OCI-LY7 (cell line): ENCODE measurements at regions not wholly inside any gene's neighbourhood (a gene's known extent, or its start where the extent isn't known, plus 50 kb on each side); places are given as distances from the start of the nearest gene placed in this dataset.

Source experiments
- BruUV-seq: library from RNA; stranded (reverse); fragments of 400-500 nt; replicated peaks from 2 replicates; lab custom pipeline; 2021; lab: Mats Ljungman, UMichigan
- CTCF ChIA-PET: fragments of 300-600 bp; sonication (Branson Sonifier 250); formaldehyde crosslinking; loops from one replicate; lab custom pipeline; 2022; ENCODE audit warnings: antibody characterized with exemption; ENCODE audit not compliant: unreplicated experiment; lab: Charles Lee
- POLR2A ChIA-PET: fragments of 300-600 bp; sonication (Branson Sonifier 250); formaldehyde crosslinking; loops from one replicate; lab custom pipeline; 2022; ENCODE audit warnings: antibody characterized with exemption; lab: Charles Lee
- DNase-seq: peaks from one replicate; pipeline ENCODE4 v3.0.0-alpha.2; 2015; ENCODE audit warnings: low spot score
- H2AFZ ChIP-seq: fragments of 200-600 bp; sonication (generic), shearing (Covaris generic); 2 replicates; pipeline ENCODE4 v1.6.1; 2014; ENCODE audit warnings: mild to moderate bottlenecking, antibody characterized with exemption, low read length, moderate library complexity
- H3K27ac ChIP-seq: fragments of 200-600 bp; sonication (generic); 2 replicates; pipeline ENCODE4 v1.5.1; 2014; ENCODE audit warnings: mixed run types, low read depth, mild to moderate bottlenecking, moderate library complexity, low read length, inconsistent platforms; ENCODE audit not compliant: poor library complexity, severe bottlenecking
- H3K36me3 ChIP-seq: fragments of 200-600 bp; sonication (generic); 2 replicates; pipeline ENCODE4 v1.6.1; 2014; ENCODE audit warnings: mild to moderate bottlenecking, antibody characterized with exemption, low read length, moderate library complexity, mixed read lengths; ENCODE audit not compliant: insufficient read depth
- H3K4me1 ChIP-seq: fragments of 200-600 bp; sonication (generic); 2 replicates; pipeline ENCODE4 v1.5.1; 2014; ENCODE audit warnings: mild to moderate bottlenecking, low read length; ENCODE audit not compliant: insufficient read depth, poor library complexity, severe bottlenecking
- H3K4me2 ChIP-seq: fragments of 200-600 bp; sonication (generic); 2 replicates; pipeline ENCODE4 v1.6.1; 2014; ENCODE audit warnings: mild to moderate bottlenecking, low read length
- H3K4me3 ChIP-seq: fragments of 200-600 bp; sonication (generic); 2 replicates; pipeline ENCODE4 v1.5.1; 2014; ENCODE audit warnings: mild to moderate bottlenecking, low read depth, low read length; ENCODE audit not compliant: poor library complexity, severe bottlenecking
- H3K79me2 ChIP-seq: fragments of 200-600 bp; sonication (generic); 2 replicates; pipeline ENCODE4 v1.6.1; 2016; ENCODE audit warnings: low read depth, mild to moderate bottlenecking, low read length, moderate library complexity, mixed read lengths; ENCODE audit not compliant: insufficient read depth
- H3K9me2 ChIP-seq: fragments of 200-600 bp; sonication (generic); 2 replicates; pipeline ENCODE4 v1.6.1; 2016; ENCODE audit warnings: mild to moderate bottlenecking, low read length, mixed read lengths; ENCODE audit not compliant: insufficient read depth
- H3K9me3 ChIP-seq: fragments of 200-600 bp; sonication (generic); 2 replicates; pipeline ENCODE4 v1.6.1; 2014; ENCODE audit warnings: mild to moderate bottlenecking, mixed run types, low read length, mixed read lengths
- H4K20me1 ChIP-seq: fragments of 200-600 bp; sonication (generic); 2 replicates; pipeline ENCODE4 v1.6.1; 2014; ENCODE audit warnings: mild to moderate bottlenecking, antibody characterized with exemption, low read length, moderate library complexity, mixed read lengths; ENCODE audit not compliant: insufficient read depth
- CTCF ChIP-seq: fragments of 200-600 bp; sonication (generic); conservative IDR thresholded peaks from 2 replicates; pipeline ENCODE4 v1.5.1; 2014; ENCODE audit warnings: mild to moderate bottlenecking, antibody characterized with exemption, low read length, moderate library complexity, mixed read lengths
- EZH2phosphoT487 ChIP-seq: fragments of 200-600 bp; sonication (generic); IDR thresholded peaks from 2 replicates; pipeline ENCODE4 v1.6.1; 2018; ENCODE audit warnings: low read depth, borderline replicate concordance, mild to moderate bottlenecking, mixed run types, antibody characterized with exemption, low read length, moderate library complexity, mixed read lengths
- intact Hi-C: fragments of 100-400 bp; cut with micrococcal nuclease; formaldehyde crosslinking; loops from one replicate; pipeline ENCODE4 v1.10.0; 2022; ENCODE audit not compliant: unreplicated experiment

GRCh38 chr1:99464738-99465137 lies 181.2 kb upstream of the PALMD start:
- no peak for DNase-seq
- intact Hi-C loops: no loop called here
- Histone ChIP-seq H3K36me3 (no peaks in the 10 kb centered on the region), H3K27ac (no peak overlapping the region), H3K4me2 (no peak overlapping the region), H3K9me3 (no peaks in the 10 kb centered on the region), H3K79me2 (no peaks in the 10 kb centered on the region), H4K20me1 (no peaks in the 10 kb centered on the region), H3K4me3 (no peak overlapping the region), H3K9me2 (no peaks in the 10 kb centered on the region), H2AFZ (no peak overlapping the region), H3K4me1 (no peaks in the 10 kb centered on the region)
- CTCF ChIA-PET: no interaction called here
- POLR2A ChIA-PET: no interaction called here
- TF ChIP-seq EZH2phosphoT487 (no peak), CTCF (no peak)
- no TSS peak for BruUV-seq

- Histone ChIP-seq H3K4me2 (no peak overlapping the region), H2AFZ (no peak overlapping the region), H3K4me3 (no peak overlapping the region), H3K4me1 (no peaks in the 10 kb centered on the region), H3K9me3 (no peaks in the 10 kb centered on the region), H3K79me2 (no peaks in the 10 kb centered on the region), H3K9me2 (no peaks in the 10 kb centered on the region), H4K20me1 (no peaks in the 10 kb centered on the region), H3K36me3 (no peaks in the 10 kb centered on the region), H3K27ac (no peak overlapping the region)
- CTCF ChIA-PET: no interaction called here
- intact Hi-C loops: no loop called here
- BruUV-seq: no TSS peak
- POLR2A ChIA-PET: no interaction called here
- DNase-seq: no peak
- TF ChIP-seq EZH2phosphoT487 (no peak), CTCF (no peak)
Measured at GRCh38 chr1:99465176-99465900, 180.6 kb upstream of the PALMD start.

- Histone ChIP-seq H2AFZ (no peak overlapping the region), H3K36me3 (no peaks in the 10 kb centered on the region), H3K4me3 (no peak overlapping the region), H3K4me1 (no peaks in the 10 kb centered on the region), H3K9me3 (no peaks in the 10 kb centered on the region), H3K9me2 (no peaks in the 10 kb centered on the region), H3K4me2 (no peak overlapping the region), H4K20me1 (no peaks in the 10 kb centered on the region), H3K27ac (no peak overlapping the region), H3K79me2 (no peaks in the 10 kb centered on the region)
- ChIA-PET POLR2A (no interaction called here), CTCF (no interaction called here)
- no peak for DNase-seq
- intact Hi-C loops: no loop called here
- BruUV-seq: no TSS peak
- TF ChIP-seq CTCF: no peak
- no peak for TF ChIP-seq EZH2phosphoT487
Measured at GRCh38 chr1:99467645-99468044, 178.3 kb upstream of the PALMD start.
